ENCODE measurements at regions not wholly inside any gene's neighbourhood (a gene's known extent, or its start where the extent isn't known, plus 50 kb on each side); places are given as distances from the start of the nearest gene placed in this dataset.

DNA sequence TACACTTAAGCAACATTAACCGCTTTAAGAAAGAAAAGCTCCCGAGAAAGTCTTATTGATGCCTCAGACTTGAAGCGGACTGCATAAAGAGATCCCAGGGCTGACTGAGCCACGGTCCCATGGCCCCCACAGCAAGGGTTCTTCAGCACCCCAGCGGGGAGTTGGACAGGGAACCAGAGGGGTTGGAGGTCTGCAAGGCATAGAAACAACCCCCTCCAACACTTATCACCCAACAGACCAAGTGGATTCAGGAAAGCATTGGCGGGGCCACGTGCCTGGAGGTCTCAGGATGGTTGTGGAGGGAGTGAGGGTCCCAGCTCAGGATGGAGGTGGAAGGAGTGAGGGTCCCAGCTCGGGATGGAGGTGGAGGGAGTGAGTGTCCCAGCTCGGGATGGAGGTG is 143.7 kb upstream of the IRX2 start:
- H3K4me3 ChIP-seq (ENCODE audit: low read depth, low read length): no peak overlapping the region
- DNase-seq (ENCODE audit: low read depth, low spot score): no peak
- ChIA-PET CTCF (no interaction called here), POLR2A (no interaction called here)
- TF ChIP-seq CTCF (IDR thresholded peaks at IDR 0.05; ENCODE audit: insufficient read depth, low read length, missing control alignments): no peak

DNA sequence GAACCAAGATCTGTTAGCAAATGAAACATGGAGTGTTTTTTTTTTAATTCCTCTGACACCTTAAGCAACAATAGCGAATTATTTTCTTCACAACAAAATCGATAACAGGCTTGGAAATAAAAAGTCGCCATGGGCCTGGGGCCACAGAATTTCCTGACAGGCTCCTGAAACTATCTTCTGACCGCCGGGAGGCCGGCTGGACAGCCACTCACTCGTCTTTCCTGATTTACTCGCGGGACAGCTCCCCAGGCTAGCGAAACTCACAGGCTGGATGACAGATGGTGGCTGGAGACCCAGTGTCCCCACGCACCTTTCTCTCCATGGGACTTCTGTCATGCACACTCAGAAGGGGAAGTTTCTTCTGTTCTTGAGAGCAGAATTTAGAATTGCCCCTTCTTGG is 143.3 kb upstream of the IRX2 start:
- H3K4me3 ChIP-seq (ENCODE audit: low read depth, low read length): no peak overlapping the region
- no peak for TF ChIP-seq CTCF (IDR thresholded peaks at IDR 0.05; ENCODE audit: insufficient read depth, low read length, missing control alignments)
- POLR2A ChIA-PET: no interaction called here
- DNase-seq (ENCODE audit: low read depth, low spot score): no peak
- CTCF ChIA-PET: no interaction called here

DNA sequence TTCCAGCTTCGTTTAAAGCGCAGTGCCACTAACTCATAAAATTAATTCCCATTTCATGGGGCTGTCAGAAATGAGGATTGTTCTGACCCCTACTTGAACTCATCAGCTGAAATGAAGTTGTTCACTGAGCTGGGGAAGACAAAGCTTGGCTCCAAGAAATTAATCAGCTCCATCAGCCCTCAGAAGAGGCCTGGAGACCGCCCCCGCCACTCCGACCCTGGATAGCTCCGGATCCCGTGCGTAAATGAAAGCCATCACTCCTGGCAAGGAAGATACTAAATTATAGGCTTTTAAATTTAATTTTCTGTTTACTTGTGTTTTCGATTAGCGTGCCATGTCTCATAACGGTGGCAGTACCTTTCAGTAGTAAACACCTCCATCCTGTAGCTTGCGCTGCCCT is 142.8 kb upstream of the IRX2 start:
- POLR2A ChIA-PET: no interaction called here
- no peak overlapping the region for H3K4me3 ChIP-seq (ENCODE audit: low read depth, low read length)
- no peak for DNase-seq (ENCODE audit: low read depth, low spot score)
- TF ChIP-seq CTCF (IDR thresholded peaks at IDR 0.05; ENCODE audit: insufficient read depth, low read length, missing control alignments): no peak
- CTCF ChIA-PET: no interaction called here

DNA sequence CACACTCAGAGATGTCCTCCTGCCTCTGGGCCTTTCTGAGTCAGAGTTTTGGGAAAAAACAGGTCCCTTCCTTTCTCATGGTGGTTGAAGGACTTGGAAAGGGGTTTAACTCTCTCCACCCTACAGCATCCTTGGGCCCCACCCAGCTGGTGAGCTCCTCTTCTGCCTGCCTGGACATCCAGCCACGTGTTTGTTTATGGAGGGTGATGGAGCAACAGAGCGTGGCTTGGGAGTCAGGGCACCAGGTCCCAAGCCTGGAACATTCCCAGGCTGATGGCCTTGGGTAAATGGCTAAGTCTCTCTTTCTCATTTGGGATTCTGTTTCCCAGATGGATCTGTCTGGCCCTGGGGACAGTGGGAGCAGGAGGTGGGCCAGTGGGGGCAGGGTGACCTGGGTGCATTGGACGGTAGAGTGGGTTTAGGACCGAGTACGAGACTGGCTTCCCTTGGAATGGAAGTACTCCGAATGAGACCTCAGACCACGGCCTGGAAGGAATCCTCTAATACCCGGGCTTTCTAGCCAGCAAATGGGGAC is 141.1 kb upstream of the IRX2 start:
- POLR2A ChIA-PET: no interaction called here
- CTCF ChIA-PET: no interaction called here
- no peak for TF ChIP-seq CTCF (IDR thresholded peaks at IDR 0.05; ENCODE audit: insufficient read depth, low read length, missing control alignments)
- DNase-seq (ENCODE audit: low read depth, low spot score): no peak
- no peak overlapping the region for H3K4me3 ChIP-seq (ENCODE audit: low read depth, low read length)

GRCh38 chr5:2891781-2892180 is 140.3 kb upstream of the IRX2 start:
- H3K4me3 ChIP-seq (ENCODE audit: low read depth, low read length): no peak overlapping the region
- no peak for DNase-seq (ENCODE audit: low read depth, low spot score)
- CTCF ChIA-PET: no interaction called here
- no peak for TF ChIP-seq CTCF (IDR thresholded peaks at IDR 0.05; ENCODE audit: insufficient read depth, low read length, missing control alignments)
- POLR2A ChIA-PET: no interaction called here

GRCh38 chr5:2890011-2890410 is 138.5 kb upstream of the IRX2 start:
- DNase-seq (ENCODE audit: low read depth, low spot score): no peak
- ChIA-PET POLR2A (no interaction called here), CTCF (no interaction called here)
- no peak overlapping the region for H3K4me3 ChIP-seq (ENCODE audit: low read depth, low read length)
- no peak for TF ChIP-seq CTCF (IDR thresholded peaks at IDR 0.05; ENCODE audit: insufficient read depth, low read length, missing control alignments)
